Gastroesophageal sphincter (tissue), 4 donors: ENCODE measurements at regions not wholly inside any gene's neighbourhood (a gene's known extent, or its start where the extent isn't known, plus 50 kb on each side); places are given as distances from the start of the nearest gene placed in this dataset.

Experiments used
- ATAC-seq: fragments of 150-250 bp; one replicate; pipeline ENCODE4 v1.9.1; 2016; ENCODE audit warnings: mild to moderate bottlenecking, moderate library complexity
- H3K27ac ChIP-seq, 4 donors: fragments of 200-600 bp; sonication (generic) in 3 of 4; 1 replicate in 3 of 4; 2 replicates in 1 of 4; pipeline ENCODE4 v1.5.1; 2016 to 2019
- H3K27me3 ChIP-seq: fragments of 200-600 bp; sonication (generic); one replicate; pipeline ENCODE4 v1.5.1; 2019
- H3K36me3 ChIP-seq, 2 donors: fragments of 200-600 bp; sonication (generic); one replicate each; pipeline ENCODE4 v1.5.1; 2019; ENCODE audit warnings: control low read depth in 1 of 2
- H3K4me1 ChIP-seq, 3 donors: fragments of 200-600 bp; sonication (generic); 1 replicate in 2 of 3; 2 replicates in 1 of 3; pipeline ENCODE4 v1.5.1; 2016 to 2019; ENCODE audit warnings: control low read depth in 2 of 3
- H3K4me3 ChIP-seq, 2 donors: fragments of 200-600 bp; sonication (generic); one replicate each; pipeline ENCODE4 v1.5.1; 2019; ENCODE audit warnings: mild to moderate bottlenecking in 1 of 2, moderate library complexity in 1 of 2
- H3K9me3 ChIP-seq, 3 donors: fragments of 200-600 bp; sonication (generic); one replicate each; pipeline ENCODE4 v1.5.1; 2017 to 2019; ENCODE audit warnings: control low read depth in 2 of 3
- CTCF ChIP-seq, 4 experiments: fragments of 200-600 bp in 2 of 4; fragments of 450-650 bp in 2 of 4; sonication (generic) in 1 of 4; IDR thresholded peaks; one replicate each; pipeline ENCODE4 v1.5.1; 2017 to 2019; ENCODE audit warnings: antibody characterized with exemption in 4 of 4, mild to moderate bottlenecking in 2 of 4, moderate library complexity in 2 of 4
- EP300 ChIP-seq: sonication (generic); formaldehyde crosslinking; IDR thresholded peaks from one replicate; pipeline ENCODE4 v1.6.1; 2017; ENCODE audit warnings: antibody characterized with exemption, mild to moderate bottlenecking
- POLR2A ChIP-seq, 2 donors: fragments of 450-650 bp; IDR thresholded peaks; one replicate each; pipeline ENCODE4 v1.6.1; 2017; ENCODE audit warnings: antibody characterized with exemption in 2 of 2, mild to moderate bottlenecking in 2 of 2, moderate library complexity in 1 of 2
- POLR2AphosphoS5 ChIP-seq: sonication (generic); formaldehyde crosslinking; IDR thresholded peaks from one replicate; pipeline ENCODE4 v1.6.1; 2017; ENCODE audit warnings: antibody characterized with exemption
- WGBS, 2 donors: methylation state at CpG; one replicate each; pipeline ENCODE4 v1.1.5; 2018; ENCODE audit warnings: low coverage in 1 of 2; 5-methylcytosine and 5-hydroxymethylcytosine counted together
- small RNA-seq, 4 donors: library from RNA; depleted of rRNA; stranded (forward); fragments of <200 nt; gene quantifications; one replicate each; pipeline ENCODE3, GENCODE V24; 2016

- TF ChIP-seq CTCF (IDR thresholded peaks at IDR 0.05) (no peak), POLR2A (IDR thresholded peaks at IDR 0.05) (no peak)
- ATAC-seq, result no peak
- Histone ChIP-seq H3K4me3 (no peak overlapping the region), H3K4me1 (peaks cover 0 to 20% (median 0%) of the 10 kb centered on the region in 3 donors), H3K27ac (no peak overlapping the region), H3K9me3 (peaks cover 0 to 20% (median 0%) of the 10 kb centered on the region in 3 donors), H3K36me3 (no peaks in the 10 kb centered on the region), H3K27me3 (no peaks in the 10 kb centered on the region)
- WGBS, 2 donors, result 75 to 91% methylated on average over 2 to 4 of the region's 4 CpGs
Measured at GRCh38 chr1:201774224-201774982, 54.6 kb upstream of the IPO9 start.

- 100% methylated on average over 1 of the region's 1 CpG for WGBS, 2 donors
- ATAC-seq, result no peak
- Histone ChIP-seq H3K27ac (no peak overlapping the region), H3K36me3 (no peaks in the 10 kb centered on the region), H3K9me3 (peaks cover 0 to 20% (median 0%) of the 10 kb centered on the region in 3 donors), H3K4me3 (no peak overlapping the region), H3K4me1 (peaks cover 0 to 19% (median 0%) of the 10 kb centered on the region in 3 donors), H3K27me3 (no peaks in the 10 kb centered on the region)
- TF ChIP-seq POLR2AphosphoS5, result no peak
- no peak for TF ChIP-seq EP300
- TF ChIP-seq CTCF (IDR thresholded peaks at IDR 0.05), result no peak
- TF ChIP-seq POLR2A (IDR thresholded peaks at IDR 0.05), result no peak
Measured at GRCh38 chr1:201774983-201775344, 54.0 kb upstream of the IPO9 start.

GRCh38 chr1:201775380-201775779 lies 53.6 kb upstream of the IPO9 start:
- Histone ChIP-seq H3K27ac (no peak overlapping the region), H3K9me3 (peaks cover 0 to 20% (median 0%) of the 10 kb centered on the region in 3 donors), H3K27me3 (no peaks in the 10 kb centered on the region), H3K36me3 (peaks cover 0 to 2% of the 10 kb centered on the region in 2 donors), H3K4me3 (no peak overlapping the region), H3K4me1 (peaks cover 0 to 17% (median 0%) of the 10 kb centered on the region in 3 donors)
- TF ChIP-seq POLR2AphosphoS5, result no peak
- TF ChIP-seq EP300, result no peak
- no peak for TF ChIP-seq CTCF (IDR thresholded peaks at IDR 0.05)
- 80 to 100% methylated on average over 1 of the region's 3 CpGs for WGBS, 2 donors
- no peak for ATAC-seq

- 57 to 72% methylated on average over 5 of the region's 5 CpGs for WGBS, 2 donors
- H3K4me1 ChIP-seq, result peaks cover 0 to 21% (median 0%) of the 10 kb centered on the region in 3 donors
Measured at GRCh38 chr1:201778279-201779065, 50.5 kb upstream of the IPO9 start.

More at GRCh38 chr1:201778279-201779065, 50.5 kb upstream of the IPO9 start:
- no peak for TF ChIP-seq EP300
- no peak for TF ChIP-seq CTCF (IDR thresholded peaks at IDR 0.05)
- TF ChIP-seq POLR2A (IDR thresholded peaks at IDR 0.05), result no peak
- no peak for TF ChIP-seq POLR2AphosphoS5
- ATAC-seq, result peak; percentile 71
- Histone ChIP-seq H3K27ac (peak overlapping the region in 3 of 4 donors; percentile 14 to 49 (median 18)), H3K4me3 (no peak overlapping the region), H3K36me3 (peaks cover 0 to 32% of the 10 kb centered on the region in 2 donors), H3K9me3 (no peaks in the 10 kb centered on the region), H3K27me3 (no peaks in the 10 kb centered on the region)

Small RNA genes in the stretch of these regions (small RNA-seq; reads per million reads assigned to genes)
- gene MIR5191, result 0 reads per million in 4 donors
- 0 reads per million in 4 donors for gene RNU6-501P
